H1 (cell line): ENCODE measurements at regions not wholly inside any gene's neighbourhood (a gene's known extent, or its start where the extent isn't known, plus 50 kb on each side); places are given as distances from the start of the nearest gene placed in this dataset.
A peak's percentile ranks its signal among the peaks of the same experiment; 100 is the strongest.

Experiments
- CTCF ChIA-PET: fragments of 300-600 bp; sonication (Branson Sonifier 250); formaldehyde crosslinking; loops from one replicate; lab custom pipeline; 2021; ENCODE audit not compliant: partially characterized antibody; lab: Charles Lee
- POLR2A ChIA-PET: fragments of 300-600 bp; sonication (Branson Sonifier 250); formaldehyde crosslinking; loops from one replicate; lab custom pipeline; 2021; ENCODE audit warnings: inconsistent platforms; ENCODE audit not compliant: partially characterized antibody; lab: Charles Lee
- DNase-seq, 2 experiments: peaks; one replicate each; pipeline versions ENCODE4 v3.0.0 to v3.0.0-alpha.2; 2010 to 2022; ENCODE audit warnings: low spot score in 2 of 2, low read depth in 1 of 2, mixed read lengths in 1 of 2
- FAIRE-seq: peaks from 2 replicates; lab custom pipeline; 2011; peaks lifted over from hg19 to GRCh38; lab: Jason Lieb, UNC
- H2AFZ ChIP-seq: 2 replicates; pipeline ENCODE4 v1.8.1; 2012; ENCODE audit warnings: low read length, inconsistent platforms
- H2AK5ac ChIP-seq: 2 replicates; pipeline ENCODE4 v1.6.1; 2013; ENCODE audit warnings: low read depth, low read length
- H2BK120ac ChIP-seq: replicated peaks from 2 replicates; pipeline ENCODE3; 2013; ENCODE audit warnings: low read depth, low read length, inconsistent platforms
- H2BK12ac ChIP-seq: 2 replicates; pipeline ENCODE4 v1.6.1; 2013; ENCODE audit warnings: low read depth, low read length
- H2BK15ac ChIP-seq: 2 replicates; pipeline ENCODE4 v1.6.1; 2013; ENCODE audit warnings: low read length
- H2BK20ac ChIP-seq: 2 replicates; pipeline ENCODE4 v1.6.1; 2013; ENCODE audit warnings: low read length
- H2BK5ac ChIP-seq: 2 replicates; pipeline ENCODE4 v1.6.1; 2013; ENCODE audit warnings: low read depth, low read length
- H3K14ac ChIP-seq: 2 replicates; pipeline ENCODE4 v1.6.1; 2013; ENCODE audit warnings: inconsistent platforms; ENCODE audit not compliant: insufficient read length
- H3K18ac ChIP-seq: 2 replicates; pipeline ENCODE4 v1.6.1; 2013; ENCODE audit warnings: low read length; ENCODE audit errors: extremely low read depth
- H3K23ac ChIP-seq: 2 replicates; pipeline ENCODE4 v1.6.1; 2013; ENCODE audit warnings: inconsistent platforms; ENCODE audit not compliant: insufficient read length
- H3K23me2 ChIP-seq: 2 replicates; pipeline ENCODE4 v1.6.1; 2013; ENCODE audit warnings: low read depth, low read length
- H3K27ac ChIP-seq: 2 replicates; pipeline ENCODE4 v1.6.1; 2011; ENCODE audit warnings: low read depth, low read length, inconsistent platforms
- H3K27me3 ChIP-seq, 4 experiments: replicated peaks in 1 of 4; 1 replicate in 1 of 4; 2 replicates in 3 of 4; pipeline versions ENCODE4 v1.6.1 to v1.8.1; 2011 to 2013; ENCODE audit warnings: low read length in 3 of 4, mild to moderate bottlenecking in 3 of 4, inconsistent platforms in 2 of 4, mixed read lengths in 2 of 4, moderate library complexity in 1 of 4; ENCODE audit not compliant: control insufficient read depth in 3 of 4, insufficient read depth in 3 of 4; ENCODE audit errors: extremely low read depth in 1 of 4
- H3K36me3 ChIP-seq, 4 experiments: 2 replicates each; pipeline versions ENCODE4 v1.6.1 to v1.8.1; 2011 to 2013; ENCODE audit warnings: mild to moderate bottlenecking in 4 of 4, low read length in 3 of 4, moderate library complexity in 2 of 4, control low read depth in 1 of 4, inconsistent platforms in 1 of 4; ENCODE audit not compliant: insufficient read depth in 4 of 4, control insufficient read depth in 2 of 4
- H3K4ac ChIP-seq: replicated peaks from 2 replicates; pipeline ENCODE3; 2013; ENCODE audit warnings: low read length, low read depth, mixed read lengths, inconsistent platforms; ENCODE audit not compliant: insufficient read length
- H3K4me1 ChIP-seq, 4 experiments: replicated peaks in 1 of 4; 1 replicate in 1 of 4; 2 replicates in 3 of 4; pipeline versions ENCODE4 v1.6.1 to v1.8.1; 2011 to 2013; ENCODE audit warnings: low read length in 3 of 4, inconsistent platforms in 2 of 4, mixed read lengths in 1 of 4; ENCODE audit not compliant: insufficient read depth in 4 of 4, control insufficient read depth in 3 of 4
- H3K4me2 ChIP-seq, 2 experiments: 2 replicates each; pipeline versions ENCODE4 v1.6.1 to v1.8.1; 2011 to 2013; ENCODE audit warnings: low read depth in 2 of 2, low read length in 2 of 2, control low read depth in 1 of 2, inconsistent platforms in 1 of 2, mild to moderate bottlenecking in 1 of 2; ENCODE audit not compliant: insufficient read depth in 1 of 2
- H3K4me3 ChIP-seq, 4 experiments: fragments of 200-600, 300-600 bp in 1 of 4; sonication (generic), shearing (Covaris generic), sonication (Bioruptor Twin) in 1 of 4; 2 replicates each; pipeline versions ENCODE4 v1.5.1 to v1.8.1; 2011 to 2016; ENCODE audit warnings: low read length in 4 of 4, low read depth in 3 of 4, control low read depth in 2 of 4, inconsistent platforms in 2 of 4, mild to moderate bottlenecking in 2 of 4, mixed read lengths in 1 of 4, moderate library complexity in 1 of 4; ENCODE audit not compliant: insufficient read depth in 2 of 4; ENCODE audit errors: extremely low read depth in 1 of 4
- H3K56ac ChIP-seq: replicated peaks from 2 replicates; pipeline ENCODE3; 2013; ENCODE audit warnings: low read depth, mild to moderate bottlenecking, mixed read lengths, low read length, inconsistent platforms; ENCODE audit not compliant: insufficient read length
- H3K79me1 ChIP-seq: 2 replicates; pipeline ENCODE4 v1.6.1; 2013; ENCODE audit warnings: low read depth, low read length, control low read depth
- H3K79me2 ChIP-seq, 2 experiments: 2 replicates each; pipeline versions ENCODE4 v1.6.1 to v1.8.1; 2012 to 2013; ENCODE audit warnings: low read length in 2 of 2, mild to moderate bottlenecking in 2 of 2, inconsistent platforms in 1 of 2; ENCODE audit not compliant: insufficient read depth in 2 of 2, control insufficient read depth in 1 of 2
- H3K9ac ChIP-seq, 4 experiments: replicated peaks in 1 of 4; 1 replicate in 1 of 4; 2 replicates in 3 of 4; pipeline versions ENCODE4 v1.6.1 to v1.8.1; 2011 to 2013; ENCODE audit warnings: low read depth in 3 of 4, low read length in 3 of 4, control low read depth in 2 of 4, mild to moderate bottlenecking in 2 of 4, moderate library complexity in 2 of 4, inconsistent platforms in 1 of 4; ENCODE audit errors: extremely low read depth in 1 of 4
- H3K9me3 ChIP-seq, 2 experiments: 2 replicates each; pipeline versions ENCODE4 v1.6.1 to v1.8.1; 2012 to 2013; ENCODE audit warnings: mild to moderate bottlenecking in 2 of 2, moderate library complexity in 2 of 2, control low read depth in 1 of 2, inconsistent platforms in 1 of 2, low read depth in 1 of 2, low read length in 1 of 2, mixed read lengths in 1 of 2; ENCODE audit not compliant: insufficient read depth in 2 of 2
- H4K20me1 ChIP-seq, 2 experiments: replicated peaks in 1 of 2; 2 replicates each; pipeline versions ENCODE3 to v1.8.1; 2011 to 2013; ENCODE audit warnings: inconsistent platforms in 2 of 2, low read length in 2 of 2, mild to moderate bottlenecking in 1 of 2; ENCODE audit not compliant: insufficient read depth in 2 of 2, control insufficient read depth in 1 of 2
- H4K5ac ChIP-seq: 2 replicates; pipeline ENCODE4 v1.6.1; 2013; ENCODE audit warnings: low read length, low read depth, mixed read lengths, inconsistent platforms; ENCODE audit not compliant: insufficient read length
- H4K8ac ChIP-seq: 2 replicates; pipeline ENCODE4 v1.8.0; 2013; ENCODE audit warnings: mild to moderate bottlenecking, moderate library complexity, low read length, inconsistent platforms; ENCODE audit not compliant: insufficient read depth; ENCODE audit errors: extremely low read depth
- H4K91ac ChIP-seq: replicated peaks from 2 replicates; pipeline ENCODE3; 2013; ENCODE audit warnings: low read length, mixed read lengths, inconsistent platforms; ENCODE audit not compliant: insufficient read length
- CBX5 ChIP-seq: fragments of 300-800, 300-1000 bp; sonication (generic); IDR thresholded peaks from 2 replicates; pipeline ENCODE4 v1.7.1; 2016; ENCODE audit warnings: antibody characterized with exemption, low read length, low read depth
- CTCF ChIP-seq, 3 experiments: IDR thresholded peaks; 1 replicate in 2 of 3; 2 replicates in 1 of 3; pipeline versions ENCODE4 v1.5.1 to v1.6.1; 2011; ENCODE audit warnings: low read length in 3 of 3, mild to moderate bottlenecking in 3 of 3, inconsistent platforms in 2 of 3, low read depth in 1 of 3, moderate library complexity in 1 of 3; ENCODE audit not compliant: insufficient read depth in 1 of 3; ENCODE audit errors: control extremely low read depth in 1 of 3
- MAX ChIP-seq: IDR thresholded peaks from 2 replicates; pipeline ENCODE4 v1.6.1; 2012; ENCODE audit warnings: inconsistent platforms
- RAD21 ChIP-seq, 2 experiments: IDR thresholded peaks in 1 of 2; conservative IDR thresholded peaks in 1 of 2; 2 replicates each; pipeline ENCODE4 v1.6.1; 2011; ENCODE audit warnings: low read depth in 2 of 2, low read length in 2 of 2, improper control_type of control experiment in 1 of 2, inconsistent platforms in 1 of 2, mild to moderate bottlenecking in 1 of 2, moderate library complexity in 1 of 2
- TBP ChIP-seq: IDR thresholded peaks from 2 replicates; pipeline ENCODE4 v1.6.1; 2011; ENCODE audit warnings: low read depth, low read length, improper control_type of control experiment
- WGBS, 2 experiments: shearing (Covaris generic) in 1 of 2; methylation state at CpG; one replicate each; pipeline versions ENCODE4 v1.1.6 to v1.1.7; 2013 to 2015; ENCODE audit warnings: low lambda C conversion rate in 2 of 2, mixed read lengths in 2 of 2, inconsistent platforms in 1 of 2, low coverage in 1 of 2, missing lambda C conversion rate in 1 of 2; ENCODE audit not compliant: insufficient replicate concordance in 2 of 2, insufficient coverage in 1 of 2, insufficient read length in 1 of 2; ENCODE audit errors: extremely low coverage in 1 of 2, missing lambda C conversion rate in 1 of 2; 5-methylcytosine and 5-hydroxymethylcytosine counted together

- peaks cover 0 to 2% of the 10 kb centered on the region in 2 experiments for H4K20me1 ChIP-seq
- H3K4me1 ChIP-seq = peaks cover 0 to 15% (median 5%) of the 10 kb centered on the region in 4 experiments; a peak in 6 of 7 replicates
- H2AK5ac ChIP-seq = no peak overlapping the region
- H3K23me2 ChIP-seq = no peaks in the 10 kb centered on the region
- H3K27me3 ChIP-seq = peaks cover 0 to 9% (median 1%) of the 10 kb centered on the region in 4 experiments; a peak in 3 of 7 replicates
- no peak overlapping the region for H3K27ac ChIP-seq
- H2BK5ac ChIP-seq = no peak overlapping the region
- H3K9ac ChIP-seq = no peak overlapping the region
- no peak overlapping the region for H2BK20ac ChIP-seq
- H4K91ac ChIP-seq = no peak overlapping the region
- H3K18ac ChIP-seq = no peak overlapping the region
- H3K4ac ChIP-seq = no peak overlapping the region
- H4K5ac ChIP-seq = no peak overlapping the region
- no peak overlapping the region for H2BK120ac ChIP-seq
- TF ChIP-seq RAD21 (IDR thresholded peaks at IDR 0.05 in 1 of 2, conservative IDR thresholded peaks at IDR 0.05 in 1 of 2; ENCODE audit: low read depth in 2 of 2, low read length in 2 of 2) (peak in 1 of 2 experiments; percentile 43; a peak in 2 of 4 replicates), CBX5 (no peak), CTCF (IDR thresholded peaks at IDR 0.05; ENCODE audit: control extremely low read depth in 1 of 3, insufficient read depth in 1 of 3, low read depth in 1 of 3, low read length in 3 of 3) (peak in 1 of 3 experiments; percentile 11; a peak in 1 of 4 replicates), MAX (0 out of 2 replicates have a peak, but pooled peaks have one; percentile 23), TBP (no peak)
- TF ChIP-seq, all 59 proteins: peak for 3
- Histone ChIP-seq H2BK15ac (no peak overlapping the region), H3K4me3 (peak overlapping the region in 2 of 4 experiments; percentile 2 to 40; a peak in 3 of 8 replicates), H3K23ac (no peak overlapping the region), H3K14ac (no peak overlapping the region), H2BK12ac (no peak overlapping the region), H3K79me2 (no peaks in the 10 kb centered on the region), H2AFZ (0 out of 2 replicates have a peak overlapping the region, but pooled peaks have one; percentile 85), H4K8ac (no peak overlapping the region), H3K79me1 (no peaks in the 10 kb centered on the region), H3K36me3 (no peaks in the 10 kb centered on the region), H3K56ac (no peak overlapping the region), H3K9me3 (no peaks in the 10 kb centered on the region), H3K4me2 (peak overlapping the region; percentile 20 to 61)
- no peak for FAIRE-seq
- ChIA-PET CTCF (interaction anchor here (0.7 to 4.6 kb wide), 18 partner anchors 12 to 788 kb away, joined by 3 to 24 read pairs (median 4); no protein-coding TSS in a partner anchor), POLR2A (interaction anchor here (1.2 kb wide), 1 partner anchor 23 kb away, joined by 3 read pairs; no protein-coding TSS in a partner anchor)
- WGBS, 2 experiments = 37% methylated on average over 18 of the region's 19 CpGs; no CpG with 5 or more reads in 1 of the 2 experiments
- no peak for DNase-seq
Observed at GRCh38 chr15:27679731-27680471, 419.2 kb downstream of the OCA2 start.
